ENCODE measurements at regions not wholly inside any gene's neighbourhood (a gene's known extent, or its start where the extent isn't known, plus 50 kb on each side); places are given as distances from the start of the nearest gene placed in this dataset.

DNA sequence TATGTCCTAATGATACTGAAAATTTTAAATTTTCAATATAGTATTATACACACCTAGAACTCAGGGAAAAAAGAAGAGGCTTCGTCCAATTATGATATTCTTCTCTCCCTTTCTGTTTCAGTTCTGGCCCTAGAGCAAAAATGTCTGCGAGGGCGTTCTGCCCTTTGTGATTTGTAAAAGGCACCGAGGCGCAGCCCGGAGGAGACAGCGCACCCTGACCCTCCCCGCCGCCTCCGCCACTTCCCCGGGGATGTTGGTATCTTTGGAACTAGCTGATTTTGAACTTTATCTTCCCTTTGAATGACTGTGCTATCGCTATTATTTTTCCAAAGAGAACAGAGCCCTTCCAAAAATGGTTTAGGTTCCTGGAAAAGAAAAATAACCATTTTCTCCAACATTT lies 173.2 kb upstream of the FAM9B start:
- TF ChIP-seq POLR2A (IDR thresholded peaks at IDR 0.05) (no peak), POLR2AphosphoS5 (IDR thresholded peaks at IDR 0.05) (no peak)
- TF ChIP-seq, protein P1, sequence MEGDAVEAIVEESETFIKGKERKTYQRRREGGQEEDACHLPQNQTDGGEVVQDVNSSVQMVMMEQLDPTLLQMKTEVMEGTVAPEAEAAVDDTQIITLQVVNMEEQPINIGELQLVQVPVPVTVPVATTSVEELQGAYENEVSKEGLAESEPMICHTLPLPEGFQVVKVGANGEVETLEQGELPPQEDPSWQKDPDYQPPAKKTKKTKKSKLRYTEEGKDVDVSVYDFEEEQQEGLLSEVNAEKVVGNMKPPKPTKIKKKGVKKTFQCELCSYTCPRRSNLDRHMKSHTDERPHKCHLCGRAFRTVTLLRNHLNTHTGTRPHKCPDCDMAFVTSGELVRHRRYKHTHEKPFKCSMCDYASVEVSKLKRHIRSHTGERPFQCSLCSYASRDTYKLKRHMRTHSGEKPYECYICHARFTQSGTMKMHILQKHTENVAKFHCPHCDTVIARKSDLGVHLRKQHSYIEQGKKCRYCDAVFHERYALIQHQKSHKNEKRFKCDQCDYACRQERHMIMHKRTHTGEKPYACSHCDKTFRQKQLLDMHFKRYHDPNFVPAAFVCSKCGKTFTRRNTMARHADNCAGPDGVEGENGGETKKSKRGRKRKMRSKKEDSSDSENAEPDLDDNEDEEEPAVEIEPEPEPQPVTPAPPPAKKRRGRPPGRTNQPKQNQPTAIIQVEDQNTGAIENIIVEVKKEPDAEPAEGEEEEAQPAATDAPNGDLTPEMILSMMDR (IDR thresholded peaks at IDR 0.05): no peak
